ENCODE measurements at regions not wholly inside any gene's neighbourhood (a gene's known extent, or its start where the extent isn't known, plus 50 kb on each side); places are given as distances from the start of the nearest gene placed in this dataset.

- no peaks in the 10 kb centered on the region for H3K4me1 Mint-ChIP-seq (ENCODE audit: low read depth)
- no peak for DNase-seq
- no peak overlapping the region for H3K4me3 Mint-ChIP-seq
- TF ChIP-seq CTCF (IDR thresholded peaks at IDR 0.05): no peak
- no peaks in the 10 kb centered on the region for H3K36me3 Mint-ChIP-seq (ENCODE audit: low read depth)
- H3K27me3 Mint-ChIP-seq (ENCODE audit: insufficient read depth): no peaks in the 10 kb centered on the region
- H3K27ac Mint-ChIP-seq: no peak overlapping the region
- H3K9me3 Mint-ChIP-seq: peaks cover 27% of the 10 kb centered on the region
Measured at GRCh38 chr5:28275931-28276330, 1237.5 kb upstream of the CDH9 start.

GRCh38 chr5:28269978-28270377, 1231.6 kb upstream of the CDH9 start:
- TF ChIP-seq CTCF (IDR thresholded peaks at IDR 0.05): no peak
- no peaks in the 10 kb centered on the region for H3K4me1 Mint-ChIP-seq (ENCODE audit: low read depth)
- no peak overlapping the region for H3K27ac Mint-ChIP-seq
- H3K27me3 Mint-ChIP-seq (ENCODE audit: insufficient read depth): no peaks in the 10 kb centered on the region
- H3K9me3 Mint-ChIP-seq: peaks cover 23% of the 10 kb centered on the region
- no peak overlapping the region for H3K4me3 Mint-ChIP-seq
- H3K36me3 Mint-ChIP-seq (ENCODE audit: low read depth): no peaks in the 10 kb centered on the region; the same call in 1 of the 2 replicates
- DNase-seq: no peak

- H3K27ac Mint-ChIP-seq: no peak overlapping the region
- peaks cover 21% of the 10 kb centered on the region for H3K9me3 Mint-ChIP-seq
- no peaks in the 10 kb centered on the region; the same call in 1 of the 2 replicates for H3K36me3 Mint-ChIP-seq (ENCODE audit: low read depth)
- TF ChIP-seq CTCF (IDR thresholded peaks at IDR 0.05): no peak
- H3K4me3 Mint-ChIP-seq: no peak overlapping the region
- H3K27me3 Mint-ChIP-seq (ENCODE audit: insufficient read depth): no peaks in the 10 kb centered on the region
- H3K4me1 Mint-ChIP-seq (ENCODE audit: low read depth): no peaks in the 10 kb centered on the region
- no peak for DNase-seq
Measured at GRCh38 chr5:28265877-28266276, 1227.5 kb upstream of the CDH9 start.

DNA sequence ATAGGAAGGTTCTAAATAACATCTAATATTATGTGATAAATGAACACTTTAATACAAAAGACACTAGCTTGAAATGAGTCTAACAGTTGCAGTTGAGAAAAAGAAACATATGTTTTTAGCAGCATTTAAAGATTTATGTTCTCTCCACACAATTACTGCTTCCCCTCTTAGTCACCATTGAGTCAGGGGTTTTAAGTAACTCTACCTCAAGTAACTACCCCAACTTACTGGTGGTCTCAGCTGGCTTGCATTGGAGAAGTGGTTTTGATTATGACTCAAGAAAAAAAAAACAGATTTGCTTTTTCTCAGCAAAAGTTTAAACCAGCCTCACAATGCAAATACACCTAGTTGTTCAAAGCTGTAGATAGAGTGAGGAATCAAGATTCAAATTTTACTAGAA, 1216.5 kb upstream of the CDH9 start:
- H3K4me1 Mint-ChIP-seq (ENCODE audit: low read depth): no peaks in the 10 kb centered on the region
- H3K4me3 Mint-ChIP-seq: no peak overlapping the region
- no peak for TF ChIP-seq CTCF (IDR thresholded peaks at IDR 0.05)
- no peak for DNase-seq
- peaks cover 22% of the 10 kb centered on the region for H3K9me3 Mint-ChIP-seq
- H3K27ac Mint-ChIP-seq: no peak overlapping the region
- H3K27me3 Mint-ChIP-seq (ENCODE audit: insufficient read depth): no peaks in the 10 kb centered on the region
- H3K36me3 Mint-ChIP-seq (ENCODE audit: low read depth): no peaks in the 10 kb centered on the region

GRCh38 chr5:28253431-28253830, 1215.0 kb upstream of the CDH9 start:
- no peak for DNase-seq
- H3K27ac Mint-ChIP-seq: no peak overlapping the region
- H3K4me3 Mint-ChIP-seq: no peak overlapping the region
- no peak for TF ChIP-seq CTCF (IDR thresholded peaks at IDR 0.05)
- H3K27me3 Mint-ChIP-seq (ENCODE audit: insufficient read depth): no peaks in the 10 kb centered on the region
- H3K4me1 Mint-ChIP-seq (ENCODE audit: low read depth): no peaks in the 10 kb centered on the region
- H3K36me3 Mint-ChIP-seq (ENCODE audit: low read depth): no peaks in the 10 kb centered on the region
- peaks cover 25% of the 10 kb centered on the region for H3K9me3 Mint-ChIP-seq
